HG02870 (cell line): ENCODE measurements at regions not wholly inside any gene's neighbourhood (a gene's known extent, or its start where the extent isn't known, plus 50 kb on each side); places are given as distances from the start of the nearest gene placed in this dataset.
"Not testable (repeated sequence)": the region's sequence is repeated elsewhere in the genome, so short reads cannot be mapped to it uniquely, and the experiment has no call there.

Experiments used
- ATAC-seq: cut with Tn5 transposase; IDR thresholded peaks from one replicate; pipeline ENCODE4 v1.9.1; 2021; ENCODE audit warnings: mild to moderate bottlenecking, moderate library complexity; ENCODE audit not compliant: unreplicated experiment

GRCh38 chr10:17538941-17539340 lies 78.2 kb downstream of the HACD1 start:
- ATAC-seq = no peak

- no peak for ATAC-seq
These were observed 79.9 kb downstream of the HACD1 start for GRCh38 chr10:17537281-17537680.

- no peak for ATAC-seq
These were observed 81.0 kb downstream of the HACD1 start for GRCh38 chr10:17536221-17536620.

- ATAC-seq = no peak
These were observed 79.3 kb upstream of the ST8SIA6 start for GRCh38 chr10:17533731-17534130.

- ATAC-seq = no peak
These were observed 74.0 kb upstream of the ST8SIA6 start for GRCh38 chr10:17528306-17528862.

GRCh38 chr10:17527514-17528146 lies 73.2 kb upstream of the ST8SIA6 start:
- no peak for ATAC-seq

- ATAC-seq = not testable (repeated sequence)
These were observed 72.2 kb upstream of the ST8SIA6 start for GRCh38 chr10:17526571-17526970.

GRCh38 chr10:17523917-17524316 lies 69.5 kb upstream of the ST8SIA6 start:
- ATAC-seq = no peak

GRCh38 chr10:17523246-17523753 lies 68.9 kb upstream of the ST8SIA6 start:
- ATAC-seq = no peak

GRCh38 chr10:17522269-17522668 lies 67.9 kb upstream of the ST8SIA6 start:
- not testable (repeated sequence) for ATAC-seq

GRCh38 chr10:17519457-17519856 lies 65.1 kb upstream of the ST8SIA6 start:
- no peak for ATAC-seq

GRCh38 chr10:17518338-17518737 lies 63.9 kb upstream of the ST8SIA6 start:
- no peak for ATAC-seq

GRCh38 chr10:17516376-17516775 lies 62.0 kb upstream of the ST8SIA6 start:
- no peak for ATAC-seq

GRCh38 chr10:17512341-17513001 lies 58.1 kb upstream of the ST8SIA6 start:
- ATAC-seq = no peak

- peak; percentile 73 for ATAC-seq
These were observed 56.0 kb upstream of the ST8SIA6 start for GRCh38 chr10:17510242-17510908.

GRCh38 chr10:17507538-17507937 lies 53.1 kb upstream of the ST8SIA6 start:
- ATAC-seq = no peak

- ATAC-seq = no peak
These were observed 52.6 kb upstream of the ST8SIA6 start for GRCh38 chr10:17506856-17507471.

GRCh38 chr10:17506390-17506789 lies 52.0 kb upstream of the ST8SIA6 start:
- no peak for ATAC-seq

- ATAC-seq = no peak
These were observed 50.3 kb upstream of the ST8SIA6 start for GRCh38 chr10:17504547-17505245.
